ENCODE measurements at regions not wholly inside any gene's neighbourhood (a gene's known extent, or its start where the extent isn't known, plus 50 kb on each side); places are given as distances from the start of the nearest gene placed in this dataset.

- DNase-seq (ENCODE audit: low spot score): no peak
These were observed 243.1 kb upstream of the ADGRB3 start for GRCh38 chr6:68391953-68392352.

- no peak for DNase-seq (ENCODE audit: low spot score)
These were observed 262.1 kb upstream of the ADGRB3 start for GRCh38 chr6:68372991-68373390.

- DNase-seq (ENCODE audit: low spot score): no peak
These were observed 266.2 kb upstream of the ADGRB3 start for GRCh38 chr6:68368845-68369244.

- DNase-seq (ENCODE audit: low spot score): no peak
These were observed 270.7 kb upstream of the ADGRB3 start for GRCh38 chr6:68364271-68364805.

GRCh38 chr6:68343901-68344300 lies 291.2 kb upstream of the ADGRB3 start:
- DNase-seq (ENCODE audit: low spot score): peak; percentile 62

- DNase-seq (ENCODE audit: low spot score): no peak
These were observed 292.8 kb upstream of the ADGRB3 start for GRCh38 chr6:68342286-68342685.

GRCh38 chr6:68339488-68340131 lies 295.5 kb upstream of the ADGRB3 start:
- no peak for DNase-seq (ENCODE audit: low spot score)

- DNase-seq (ENCODE audit: low spot score): no peak
These were observed 301.6 kb upstream of the ADGRB3 start for GRCh38 chr6:68333442-68333841.

- DNase-seq (ENCODE audit: low spot score): no peak
These were observed 306.9 kb upstream of the ADGRB3 start for GRCh38 chr6:68328156-68328555.

GRCh38 chr6:68326762-68327161 lies 308.3 kb upstream of the ADGRB3 start:
- no peak for DNase-seq (ENCODE audit: low spot score)

- DNase-seq (ENCODE audit: low spot score): no peak
These were observed 317.7 kb upstream of the ADGRB3 start for GRCh38 chr6:68317366-68317765.

- peak; percentile 20 for DNase-seq (ENCODE audit: low spot score)
These were observed 321.2 kb upstream of the ADGRB3 start for GRCh38 chr6:68313911-68314310.

- no peak for DNase-seq (ENCODE audit: low spot score)
These were observed 327.8 kb upstream of the ADGRB3 start for GRCh38 chr6:68307301-68307700.

- no peak for DNase-seq (ENCODE audit: low spot score)
These were observed 339.0 kb upstream of the ADGRB3 start for GRCh38 chr6:68296126-68296525.

GRCh38 chr6:68282646-68283045 lies 352.4 kb upstream of the ADGRB3 start:
- no peak for DNase-seq (ENCODE audit: low spot score)

GRCh38 chr6:68279793-68280557 lies 355.1 kb upstream of the ADGRB3 start:
- no peak for DNase-seq (ENCODE audit: low spot score)

GRCh38 chr6:68273297-68273696 lies 361.8 kb upstream of the ADGRB3 start:
- no peak for DNase-seq (ENCODE audit: low spot score)

- DNase-seq (ENCODE audit: low spot score): no peak
These were observed 378.7 kb upstream of the ADGRB3 start for GRCh38 chr6:68256391-68256790.

GRCh38 chr6:68252632-68253031 lies 382.4 kb upstream of the ADGRB3 start:
- no peak for DNase-seq (ENCODE audit: low spot score)

- no peak for DNase-seq (ENCODE audit: low spot score)
These were observed 387.3 kb upstream of the ADGRB3 start for GRCh38 chr6:68247782-68248181.

- no peak for DNase-seq (ENCODE audit: low spot score)
These were observed 394.4 kb upstream of the ADGRB3 start for GRCh38 chr6:68240726-68241125.

- no peak for DNase-seq (ENCODE audit: low spot score)
These were observed 396.0 kb upstream of the ADGRB3 start for GRCh38 chr6:68239034-68239433.

GRCh38 chr6:68238097-68238601 lies 396.9 kb upstream of the ADGRB3 start:
- DNase-seq (ENCODE audit: low spot score): no peak

Data from HT-29 (cell line).